Activated naive CD4-positive, alpha-beta T cell treated with anti-CD3 and anti-CD28 coated beads, Interleukin-2, amount 50 U/mL, for 72 hours (primary cell): ENCODE measurements at regions not wholly inside any gene's neighbourhood (a gene's known extent, or its start where the extent isn't known, plus 50 kb on each side); places are given as distances from the start of the nearest gene placed in this dataset.
"Not testable (repeated sequence)": the region's sequence is repeated elsewhere in the genome, so short reads cannot be mapped to it uniquely, and the experiment has no call there.

ENCODE experiments used
- ATAC-seq, 2 donors: fragments of 150-1000 bp; cut with Tn5 transposase; 2 replicates each; pipeline ENCODE4 v1.10.0; 2021; ENCODE audit warnings: mild to moderate bottlenecking in 2 of 2, moderate library complexity in 2 of 2
- DNase-seq, 2 donors: peaks; one replicate each; pipeline ENCODE4 v3.0.0; 2021 to 2022; ENCODE audit warnings: low spot score in 2 of 2
- H3K27ac Mint-ChIP-seq, 2 donors: one replicate each; pipeline ENCODE4 v1.8.0; 2022; ENCODE audit warnings: mild to moderate bottlenecking in 2 of 2, mixed read lengths in 2 of 2
- H3K36me3 Mint-ChIP-seq, 2 donors: one replicate each; pipeline ENCODE4 v1.8.0; 2022; ENCODE audit warnings: mixed read lengths in 2 of 2
- H3K9me3 Mint-ChIP-seq, 2 donors: one replicate each; pipeline ENCODE4 v1.8.0; 2022; ENCODE audit warnings: mixed read lengths in 2 of 2

DNA sequence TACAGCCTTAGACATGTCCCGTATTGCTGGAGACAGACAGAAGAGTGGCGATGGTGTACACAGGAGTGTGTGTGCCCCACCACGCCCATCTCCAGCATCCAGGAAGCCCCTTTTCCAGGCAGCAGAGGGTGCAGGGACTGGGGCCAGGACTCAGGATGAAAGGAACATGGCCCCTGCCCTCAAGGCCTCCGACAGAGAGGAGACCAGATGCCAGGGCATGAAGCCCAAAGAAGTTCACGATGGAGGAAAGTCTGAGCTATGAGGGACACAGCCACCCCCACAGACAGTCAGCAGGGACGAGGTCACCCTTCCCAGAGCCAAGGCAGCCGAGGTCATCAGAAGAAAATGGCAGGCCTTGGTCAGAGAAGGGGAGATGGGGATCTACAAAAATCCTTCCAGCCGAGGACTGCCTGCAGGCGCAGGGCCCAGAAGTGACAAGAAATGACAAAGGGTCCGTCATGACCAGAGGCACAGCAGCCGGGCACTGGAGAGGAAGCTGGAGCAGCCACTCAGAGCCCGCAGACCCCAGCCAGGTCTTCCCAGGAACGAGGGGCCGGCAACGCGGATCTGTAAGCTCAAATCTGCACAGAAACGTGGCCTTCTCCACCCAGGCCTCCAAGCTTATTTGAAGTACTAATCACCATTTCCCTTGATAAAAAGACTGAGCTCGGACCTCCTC is 78.7 kb upstream of the PPP2R2D start:
- Mint-ChIP-seq H3K27ac (no peak overlapping the region), H3K9me3 (no peaks in the 10 kb centered on the region), H3K36me3 (no peaks in the 10 kb centered on the region)
- DNase-seq (peak in 1 of 2 donors; percentile 47), ATAC-seq (no peak)

DNA sequence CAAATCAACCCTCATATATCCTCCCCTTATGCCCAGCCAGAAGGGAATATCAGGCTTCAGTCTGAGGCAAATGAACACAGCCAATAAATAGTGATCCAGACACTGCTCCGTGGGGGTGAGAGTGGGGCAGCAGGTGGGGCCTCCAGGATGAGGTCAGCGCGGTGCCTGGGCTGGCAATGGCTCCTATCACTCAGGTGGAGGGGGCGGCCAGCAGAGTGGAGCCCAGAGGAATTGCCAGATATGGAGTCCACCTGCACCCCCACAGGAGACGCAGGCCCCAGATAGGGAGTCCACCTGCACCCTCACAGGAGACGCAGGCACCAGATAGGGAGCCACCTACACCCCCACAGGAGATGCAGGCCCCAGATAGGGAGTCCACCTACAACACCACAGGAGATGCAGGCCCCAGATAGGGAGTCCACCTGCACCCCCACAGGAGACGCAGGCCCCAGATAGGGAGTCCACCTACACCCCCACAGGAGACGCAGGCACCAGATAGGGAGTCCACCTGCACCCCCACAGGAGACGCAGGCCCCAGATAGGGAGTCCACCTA is 78.0 kb upstream of the PPP2R2D start:
- no peak overlapping the region for H3K27ac Mint-ChIP-seq
- no peak for ATAC-seq
- H3K9me3 Mint-ChIP-seq: no peaks in the 10 kb centered on the region

DNA sequence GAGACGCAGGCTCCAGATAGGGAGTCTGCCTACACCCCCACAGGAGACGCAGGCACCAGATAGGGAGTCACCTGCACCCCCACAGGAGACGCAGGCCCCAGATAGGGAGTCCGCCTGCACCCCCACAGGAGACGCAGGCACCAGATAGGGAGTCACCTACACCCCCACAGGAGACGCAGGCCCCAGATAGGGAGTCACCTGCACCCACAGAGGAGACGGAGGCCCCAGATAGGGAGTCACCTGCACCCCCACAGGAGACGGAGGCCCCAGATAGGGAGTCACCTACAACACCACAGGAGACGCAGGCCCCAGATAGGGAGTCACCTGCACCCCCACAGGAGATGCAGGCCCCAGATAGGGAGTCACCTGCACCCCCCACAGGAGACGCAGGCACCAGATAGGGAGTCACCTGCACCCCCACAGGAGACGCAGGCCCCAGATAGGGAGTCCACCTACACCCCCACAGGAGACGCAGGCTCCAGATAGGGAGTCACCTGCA is 77.2 kb upstream of the PPP2R2D start:
- ATAC-seq, H3K9me3 Mint-ChIP-seq, H3K27ac Mint-ChIP-seq: not testable (repeated sequence)

More for the DNA sequence above, 78.0 kb upstream of the PPP2R2D start:
- DNase-seq: peak in 1 of 2 donors; percentile 47
- no peaks in the 10 kb centered on the region for H3K36me3 Mint-ChIP-seq

DNA sequence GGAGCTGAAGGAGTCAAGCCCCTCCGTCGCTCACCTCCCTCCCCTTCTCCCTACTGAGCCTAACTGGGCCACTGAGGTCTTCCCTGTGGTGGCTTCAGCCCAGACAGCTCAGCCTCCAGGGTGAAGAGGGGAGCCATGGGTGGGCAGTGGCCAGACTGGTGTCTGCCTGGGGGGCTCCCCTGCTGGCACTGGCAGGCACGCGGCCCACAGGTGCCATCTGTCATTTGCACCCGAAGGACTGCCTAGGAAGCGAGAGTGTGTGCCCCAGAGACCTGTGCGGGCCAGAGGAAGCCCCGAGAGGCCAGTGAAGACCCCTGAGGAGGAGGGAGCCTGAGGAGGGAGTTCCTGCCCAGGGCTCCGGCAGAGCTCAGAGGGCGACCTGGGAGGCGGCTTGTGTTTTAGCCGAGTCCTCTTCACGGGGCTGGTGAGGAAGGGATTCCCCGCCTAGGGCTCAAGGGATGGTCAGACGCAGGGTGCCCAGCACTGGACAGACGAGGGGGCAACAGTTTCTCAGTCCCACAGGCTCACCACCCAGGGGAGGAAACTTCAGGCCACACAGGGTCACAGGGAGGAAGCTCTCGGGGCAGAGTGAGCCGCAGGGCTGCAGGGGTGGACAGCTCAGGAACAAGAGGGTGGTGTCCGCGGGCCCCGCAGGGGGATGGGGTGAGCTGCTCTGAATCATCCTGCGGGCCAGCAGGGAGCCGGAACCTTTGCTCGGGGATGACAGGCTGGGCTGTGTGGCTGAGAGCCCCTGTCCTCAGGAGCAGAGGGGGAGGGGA is 76.2 kb upstream of the PPP2R2D start:
- no peaks in the 10 kb centered on the region for H3K36me3 Mint-ChIP-seq
- ATAC-seq: no peak
- no peaks in the 10 kb centered on the region for H3K9me3 Mint-ChIP-seq
- peak in 1 of 2 donors; percentile 54 for DNase-seq
- H3K27ac Mint-ChIP-seq: no peak overlapping the region

More for the DNA sequence above, 77.2 kb upstream of the PPP2R2D start:
- H3K36me3 Mint-ChIP-seq: not testable (repeated sequence)
- DNase-seq: peak in 1 of 2 donors; percentile 50

DNA sequence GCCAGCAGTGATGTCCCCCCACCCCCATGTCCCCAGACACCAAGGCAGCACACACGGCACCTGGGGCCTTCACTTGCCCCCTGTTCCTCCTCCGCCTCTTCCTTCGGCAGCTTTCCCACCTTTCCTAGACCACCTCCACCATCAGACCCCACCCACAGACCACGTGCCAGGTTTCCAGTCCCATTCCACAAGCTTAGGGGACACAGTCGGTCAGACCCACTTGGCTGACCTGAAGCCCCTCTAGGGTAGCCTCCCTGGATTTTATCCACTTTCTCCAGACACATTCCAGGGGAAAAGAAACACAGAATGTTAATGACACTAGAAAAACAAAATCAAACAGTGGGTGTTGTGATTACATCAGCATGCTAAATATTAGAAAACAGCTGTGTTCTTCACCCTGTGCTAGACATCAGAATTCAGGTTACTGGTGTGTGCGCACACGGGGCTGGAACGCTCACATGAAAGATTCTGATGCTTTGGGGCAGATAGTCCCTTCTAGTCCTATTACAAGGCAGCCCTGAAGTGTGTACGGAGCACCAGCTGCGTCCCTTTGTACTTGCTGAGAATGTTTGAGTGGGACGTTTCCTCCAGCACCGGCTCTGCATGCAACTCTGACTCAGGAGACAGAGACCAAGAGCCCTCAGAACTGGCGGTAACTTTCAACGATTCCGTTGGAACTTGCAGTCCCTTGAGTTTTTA is 75.5 kb upstream of the PPP2R2D start:
- no peaks in the 10 kb centered on the region for H3K9me3 Mint-ChIP-seq
- H3K27ac Mint-ChIP-seq: peak overlapping the region in 1 of 2 donors; percentile 75
- DNase-seq: peak in 1 of 2 donors; percentile 37
- no peaks in the 10 kb centered on the region for H3K36me3 Mint-ChIP-seq
- ATAC-seq: no peak

DNA sequence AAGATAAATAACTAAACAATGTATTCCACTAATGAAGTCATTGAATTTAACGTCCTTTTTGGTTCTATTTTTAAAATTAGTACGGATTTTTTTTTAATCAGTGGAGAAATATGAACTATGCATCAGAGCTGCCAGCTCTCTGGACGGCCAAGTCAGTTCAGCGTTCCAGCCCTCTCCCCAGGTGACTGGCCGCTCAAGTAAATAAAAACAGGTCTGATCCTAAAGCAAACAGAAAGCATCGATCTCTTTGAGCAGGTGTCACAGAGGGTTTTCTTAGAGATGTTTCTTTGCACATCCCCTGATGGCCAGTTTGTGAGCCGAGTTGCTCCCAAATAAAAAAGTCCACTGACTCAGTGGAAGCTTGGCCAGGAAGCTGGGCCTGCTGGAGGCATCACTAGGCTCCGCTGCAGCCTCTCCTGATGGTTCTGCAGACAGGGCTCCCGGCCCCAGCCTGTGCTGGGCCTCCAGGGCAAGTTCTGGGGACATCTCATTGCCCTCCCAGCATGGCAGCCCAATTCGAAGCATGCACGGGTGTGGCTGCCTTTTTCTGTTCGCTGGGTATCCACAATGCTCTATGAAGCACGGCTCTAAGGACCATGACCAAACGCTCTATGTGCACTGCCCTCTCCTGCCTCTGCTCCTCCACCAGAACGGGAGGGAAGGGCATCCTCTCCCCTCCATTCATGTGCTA is 74.7 kb upstream of the PPP2R2D start:
- no peak for ATAC-seq
- H3K9me3 Mint-ChIP-seq: no peaks in the 10 kb centered on the region
- DNase-seq: peak in 1 of 2 donors; percentile 38
- no peaks in the 10 kb centered on the region for H3K36me3 Mint-ChIP-seq
- H3K27ac Mint-ChIP-seq: no peak overlapping the region

DNA sequence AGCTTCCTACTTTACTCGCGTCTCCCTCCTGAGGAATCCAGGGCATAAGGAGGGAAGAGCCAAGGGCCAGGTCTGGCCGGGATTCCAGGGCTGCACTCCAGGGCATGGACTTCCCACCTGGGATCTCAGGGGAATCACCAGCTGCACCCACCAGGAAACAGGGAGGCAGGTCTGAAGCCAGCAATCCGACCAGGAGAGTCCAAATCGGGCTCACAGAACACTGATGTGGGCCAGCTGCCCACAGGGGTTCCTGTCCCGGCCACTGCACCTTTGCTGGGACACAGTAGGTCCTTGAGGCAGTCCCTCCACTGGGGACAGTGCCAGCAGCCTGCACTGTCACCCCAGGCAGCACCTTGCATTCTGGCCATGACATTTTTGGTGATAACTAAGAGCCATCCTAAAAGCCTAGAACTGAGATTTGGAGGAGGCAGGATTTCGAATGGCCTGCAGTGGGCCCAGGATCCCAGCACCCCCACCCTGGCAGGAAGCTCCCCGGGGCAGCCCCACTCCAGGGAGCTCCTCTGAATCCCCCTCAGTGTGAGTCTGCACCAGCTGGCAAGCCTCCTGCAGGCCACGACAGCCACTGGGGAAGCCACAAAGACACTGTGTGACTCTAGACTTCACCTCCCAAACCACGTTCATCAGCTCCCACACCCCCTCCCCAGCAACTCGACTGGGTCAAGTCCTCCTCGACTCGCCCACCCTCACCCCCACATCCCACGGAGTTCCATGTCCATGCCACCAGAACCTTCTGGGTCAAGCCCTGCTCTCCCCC is 71.5 kb upstream of the PPP2R2D start:
- no peak for DNase-seq
- Mint-ChIP-seq H3K9me3 (no peaks in the 10 kb centered on the region), H3K27ac (no peak overlapping the region), H3K36me3 (peaks cover 0 to 7% of the 10 kb centered on the region in 2 donors)
- no peak for ATAC-seq

DNA sequence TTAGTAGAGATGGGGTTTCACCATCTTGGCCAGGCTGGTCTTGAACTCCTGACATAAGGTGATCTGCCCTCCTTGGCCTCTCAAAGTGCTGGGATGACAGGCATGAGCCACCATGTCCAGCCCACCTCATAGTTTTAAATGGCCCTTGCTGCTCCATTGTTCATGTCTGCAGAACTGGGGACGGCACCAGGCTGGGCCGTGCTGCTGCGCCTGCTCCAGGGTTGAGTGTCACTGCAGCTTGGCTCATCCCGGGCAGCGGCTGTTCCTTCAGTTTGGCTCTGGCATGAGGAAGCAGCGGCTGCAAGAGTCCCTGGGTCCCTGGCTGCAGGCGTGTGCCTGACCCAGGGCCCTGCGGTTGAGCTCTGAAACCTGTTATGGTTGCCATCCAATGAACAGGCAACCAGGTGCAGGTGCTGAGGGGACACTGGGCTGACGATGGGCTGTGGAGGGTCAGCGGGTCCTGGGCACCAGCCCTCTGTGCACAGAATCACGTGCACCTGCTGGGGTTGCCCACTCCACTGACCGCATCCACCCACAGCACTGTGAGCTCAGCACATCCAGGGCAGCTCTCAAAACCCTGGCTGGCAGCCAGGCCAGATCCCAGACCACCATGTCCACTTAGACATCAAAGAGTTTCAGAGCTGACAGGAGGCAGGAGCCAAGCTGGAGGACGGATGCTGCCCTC is 70.2 kb upstream of the PPP2R2D start:
- H3K36me3 Mint-ChIP-seq: peaks cover 0 to 7% of the 10 kb centered on the region in 2 donors
- no peaks in the 10 kb centered on the region for H3K9me3 Mint-ChIP-seq
- ATAC-seq (no peak), DNase-seq (no peak)
- no peak overlapping the region for H3K27ac Mint-ChIP-seq

DNA sequence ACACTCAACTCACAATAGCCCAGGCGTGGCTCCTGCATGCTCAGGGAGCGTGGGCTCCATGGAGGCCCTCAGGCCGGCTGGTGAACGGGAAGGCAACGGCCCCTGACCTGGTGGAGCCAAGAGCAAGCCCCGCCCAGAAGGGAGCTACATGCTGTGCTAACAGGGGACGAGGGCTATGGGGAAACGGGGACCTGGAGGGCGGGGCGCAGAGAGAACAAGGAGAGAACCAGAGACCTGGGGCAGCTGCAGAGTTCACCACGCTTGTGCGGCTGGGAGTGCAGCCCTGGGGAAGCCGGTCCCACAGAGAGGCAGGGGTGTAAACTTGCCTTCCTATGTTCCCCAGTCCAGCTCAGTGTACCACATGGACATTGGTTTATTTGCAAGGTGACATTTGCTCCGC is 69.2 kb upstream of the PPP2R2D start:
- DNase-seq (no peak), ATAC-seq (no peak)
- Mint-ChIP-seq H3K9me3 (no peaks in the 10 kb centered on the region), H3K36me3 (peaks cover 0 to 7% of the 10 kb centered on the region in 2 donors), H3K27ac (no peak overlapping the region)

DNA sequence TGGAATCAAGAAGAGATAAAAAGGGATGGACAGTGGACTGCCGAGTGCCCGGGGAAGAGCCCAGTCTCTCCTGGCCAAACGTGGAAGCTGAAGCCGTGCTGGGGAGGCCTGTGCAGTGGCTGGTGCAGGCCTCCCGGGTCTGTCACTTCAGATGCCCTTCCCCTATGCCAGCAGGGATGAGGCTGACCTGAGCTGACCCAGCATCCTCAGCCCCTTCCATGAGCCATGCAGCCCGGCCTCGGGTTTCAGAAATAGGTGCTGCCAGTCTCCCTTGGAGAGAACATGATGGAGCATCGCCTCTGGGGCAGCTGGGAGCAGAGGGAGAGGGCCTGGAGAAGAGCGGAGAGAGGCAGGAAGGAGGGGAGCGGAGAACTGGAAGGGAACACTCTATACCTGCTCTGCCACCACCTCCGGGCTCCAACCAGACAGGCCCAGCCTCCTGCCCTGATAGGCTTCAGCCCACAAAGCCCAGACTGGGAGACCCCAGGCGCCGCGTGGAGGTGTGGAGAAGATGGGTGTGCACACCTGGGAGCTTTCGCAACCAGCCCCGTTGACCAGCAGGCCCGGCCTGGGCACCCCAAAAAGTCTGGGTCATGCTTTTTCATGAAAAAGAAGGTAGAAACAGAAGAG is 68.6 kb upstream of the PPP2R2D start:
- Mint-ChIP-seq H3K9me3 (no peaks in the 10 kb centered on the region), H3K36me3 (peaks cover 0 to 7% of the 10 kb centered on the region in 2 donors), H3K27ac (no peak overlapping the region)
- DNase-seq (no peak), ATAC-seq (no peak)

DNA sequence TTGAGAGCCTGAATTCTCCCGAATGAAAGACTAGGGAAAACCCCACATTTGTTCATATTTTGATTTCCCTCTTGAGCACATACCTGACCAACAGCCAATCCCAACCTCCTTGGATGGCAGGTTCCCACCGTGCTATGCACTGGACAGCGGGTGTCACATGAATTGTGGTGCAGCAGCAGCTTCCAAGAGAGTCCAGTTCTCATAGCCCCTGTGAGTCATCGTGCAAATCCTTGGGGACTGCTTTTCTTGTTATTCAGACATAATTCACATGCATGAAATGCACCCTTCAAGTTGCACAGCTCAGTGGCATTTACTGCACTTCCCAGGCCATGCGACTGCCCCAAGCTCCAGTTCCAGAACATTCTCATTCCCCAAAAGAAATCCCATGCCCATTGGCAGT is 67.8 kb upstream of the PPP2R2D start:
- Mint-ChIP-seq H3K36me3 (peaks cover 0 to 7% of the 10 kb centered on the region in 2 donors), H3K27ac (no peak overlapping the region), H3K9me3 (no peaks in the 10 kb centered on the region)
- ATAC-seq: no peak
- no peak for DNase-seq

DNA sequence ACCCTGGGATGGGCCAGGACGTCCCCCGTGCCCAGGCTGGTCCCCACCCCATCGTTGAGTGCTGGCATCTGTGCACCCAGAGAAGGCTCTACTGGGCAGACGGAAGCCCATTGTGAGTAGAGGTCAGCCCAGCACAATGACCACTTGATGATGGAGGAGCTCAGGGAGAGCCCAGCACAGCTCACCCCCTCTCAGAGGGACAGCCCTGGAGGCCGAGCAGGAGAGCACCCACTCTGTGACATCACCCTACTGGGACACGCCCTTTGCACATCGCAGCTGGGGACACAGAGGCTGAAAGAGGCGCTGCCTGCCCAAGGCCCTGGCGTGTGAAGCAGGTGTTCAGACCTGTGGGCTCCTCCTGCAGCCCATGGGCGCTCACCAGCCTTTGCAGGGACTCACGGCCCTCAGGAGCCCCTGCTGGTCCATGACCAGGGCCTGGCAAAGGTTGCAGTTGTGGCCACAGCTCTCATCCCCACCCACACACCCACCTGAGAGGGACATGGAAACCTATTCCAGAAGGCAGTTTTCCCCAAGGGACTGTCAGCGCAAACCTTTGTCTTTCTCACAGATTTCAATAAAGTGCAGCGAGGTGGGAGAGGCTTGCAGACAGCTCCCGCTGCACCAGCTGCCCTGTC is 67.2 kb upstream of the PPP2R2D start:
- no peak for DNase-seq
- no peak for ATAC-seq
- Mint-ChIP-seq H3K27ac (no peak overlapping the region), H3K36me3 (peaks cover 0 to 7% of the 10 kb centered on the region in 2 donors), H3K9me3 (no peaks in the 10 kb centered on the region)

DNA sequence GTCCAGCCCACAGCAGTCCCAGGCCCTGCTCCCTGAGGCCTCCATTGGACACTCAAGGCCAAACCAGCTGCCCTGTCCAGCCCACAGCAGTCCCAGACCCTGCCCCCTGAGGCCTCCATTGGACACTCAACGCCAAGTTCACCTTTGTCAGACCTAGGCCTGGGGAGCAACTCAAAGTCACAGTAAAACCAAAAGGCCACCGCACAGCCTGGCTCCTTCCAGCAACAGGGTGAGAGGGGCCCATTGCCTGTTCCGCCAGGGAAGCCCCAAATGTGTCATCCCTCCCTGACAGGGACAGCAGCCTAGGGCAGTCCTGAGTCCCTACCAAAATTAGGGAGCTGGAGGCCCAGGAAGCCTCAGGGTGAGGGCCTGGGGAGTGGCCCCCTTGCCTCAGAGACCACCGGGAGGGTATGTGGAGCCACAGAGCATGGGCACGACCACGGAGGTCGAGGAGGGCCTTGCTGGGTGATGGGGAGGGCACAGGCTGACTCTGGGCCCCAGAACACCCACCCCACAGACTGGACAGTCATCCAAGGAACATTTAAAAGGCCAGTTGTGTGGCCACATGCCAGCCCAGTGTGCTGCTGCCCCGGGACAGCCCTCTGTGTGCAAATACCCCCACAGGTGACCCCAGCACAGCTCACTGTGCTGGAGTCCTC is 66.5 kb upstream of the PPP2R2D start:
- Mint-ChIP-seq H3K9me3 (no peaks in the 10 kb centered on the region), H3K36me3 (peaks cover 0 to 7% of the 10 kb centered on the region in 2 donors), H3K27ac (no peak overlapping the region)
- ATAC-seq (no peak), DNase-seq (no peak)
